Mesendoderm (in vitro differentiated cells): ENCODE measurements at regions not wholly inside any gene's neighbourhood (a gene's known extent, or its start where the extent isn't known, plus 50 kb on each side); places are given as distances from the start of the nearest gene placed in this dataset.

Source experiments
- DNase-seq: peaks from one replicate; pipeline ENCODE4 v3.0.0; 2013
- H2AK5ac ChIP-seq: 2 replicates; pipeline ENCODE4 v1.6.1; 2013; ENCODE audit warnings: low read length, inconsistent platforms
- H2BK120ac ChIP-seq: 2 replicates; pipeline ENCODE4 v1.6.1; 2013; ENCODE audit warnings: low read depth, mild to moderate bottlenecking, low read length, moderate library complexity, mixed read lengths
- H2BK15ac ChIP-seq: replicated peaks from 2 replicates; pipeline ENCODE4 v1.6.1; 2013; ENCODE audit warnings: low read depth, mild to moderate bottlenecking, moderate library complexity
- H2BK5ac ChIP-seq: 2 replicates; pipeline ENCODE4 v1.6.1; 2013; ENCODE audit warnings: low read length, inconsistent platforms
- H3K18ac ChIP-seq: 2 replicates; pipeline ENCODE4 v1.6.1; 2013; ENCODE audit warnings: mild to moderate bottlenecking, low read length, mixed read lengths
- H3K23ac ChIP-seq: one replicate; pipeline ENCODE4 v1.6.1; 2013; ENCODE audit warnings: low read length
- H3K27ac ChIP-seq: 2 replicates; pipeline ENCODE4 v1.5.1; 2013; ENCODE audit warnings: low read depth, mild to moderate bottlenecking, inconsistent platforms, low read length, moderate library complexity
- H3K27me3 ChIP-seq: 2 replicates; pipeline ENCODE4 v1.6.1; 2013; ENCODE audit warnings: low read length, control low read depth, mild to moderate bottlenecking, inconsistent platforms; ENCODE audit not compliant: insufficient read depth, poor library complexity
- H3K36me3 ChIP-seq: 2 replicates; pipeline ENCODE4 v1.6.1; 2013; ENCODE audit warnings: low read length, inconsistent platforms; ENCODE audit not compliant: control insufficient read depth, insufficient read depth
- H3K4ac ChIP-seq: one replicate; pipeline ENCODE4 v1.6.1; 2013; ENCODE audit warnings: low read depth, mild to moderate bottlenecking, low read length, moderate library complexity
- H3K4me1 ChIP-seq: 2 replicates; pipeline ENCODE4 v1.6.1; 2013; ENCODE audit warnings: low read depth, low read length, inconsistent platforms; ENCODE audit not compliant: control insufficient read depth
- H3K4me2 ChIP-seq: 2 replicates; pipeline ENCODE4 v1.6.1; 2013; ENCODE audit warnings: low read length
- H3K4me3 ChIP-seq: 2 replicates; pipeline ENCODE4 v1.5.1; 2013; ENCODE audit warnings: mild to moderate bottlenecking, low read length
- H3K56ac ChIP-seq: one replicate; pipeline ENCODE4 v1.6.1; 2013; ENCODE audit warnings: low read length
- H3K79me1 ChIP-seq: 2 replicates; pipeline ENCODE4 v1.6.1; 2013; ENCODE audit warnings: low read length, inconsistent platforms
- H3K79me2 ChIP-seq: 2 replicates; pipeline ENCODE4 v1.6.1; 2013; ENCODE audit warnings: mild to moderate bottlenecking, low read length; ENCODE audit not compliant: control insufficient read depth, insufficient read depth
- H3K9ac ChIP-seq: 2 replicates; pipeline ENCODE4 v1.6.1; 2013; ENCODE audit warnings: low read length, inconsistent platforms
- H4K5ac ChIP-seq: one replicate; pipeline ENCODE4 v1.6.1; 2013; ENCODE audit warnings: low read length
- H4K8ac ChIP-seq: one replicate; pipeline ENCODE4 v1.6.1; 2013; ENCODE audit warnings: low read depth, mild to moderate bottlenecking, control low read depth, low read length, moderate library complexity
- WGBS: extraction: QIAGEN DNeasy Blood & Tissue Kit; methylation state at CpG from one replicate; pipeline ENCODE4 v1.1.7; 2013; ENCODE audit warnings: low lambda C conversion rate, missing lambda C conversion rate; ENCODE audit not compliant: insufficient coverage; ENCODE audit errors: extremely low coverage; 5-methylcytosine and 5-hydroxymethylcytosine counted together

GRCh38 chr12:88994971-88995370 is 357.3 kb downstream of the DUSP6 start:
- H3K27me3 ChIP-seq = no peaks in the 10 kb centered on the region
- no peak overlapping the region for H4K5ac ChIP-seq
- no peak overlapping the region for H3K18ac ChIP-seq
- H4K8ac ChIP-seq = no peak overlapping the region
- DNase-seq = no peak
- H3K79me1 ChIP-seq = no peaks in the 10 kb centered on the region
- H3K4ac ChIP-seq = no peak overlapping the region
- H2BK120ac ChIP-seq = no peak overlapping the region
- H3K36me3 ChIP-seq = no peaks in the 10 kb centered on the region
- H2AK5ac ChIP-seq = no peak overlapping the region
- no peaks in the 10 kb centered on the region for H3K79me2 ChIP-seq
- no peaks in the 10 kb centered on the region for H3K4me1 ChIP-seq
- no CpG with 5 or more reads among the region's 1 CpG for WGBS
- no peak overlapping the region for H3K27ac ChIP-seq
- H3K4me2 ChIP-seq = no peak overlapping the region
- H2BK15ac ChIP-seq = no peak overlapping the region
- no peak overlapping the region for H3K56ac ChIP-seq
- H3K9ac ChIP-seq = no peak overlapping the region
- no peak overlapping the region for H3K4me3 ChIP-seq
- H3K23ac ChIP-seq = no peak overlapping the region
- no peak overlapping the region for H2BK5ac ChIP-seq

GRCh38 chr12:88994537-88994936 is 357.8 kb downstream of the DUSP6 start:
- H3K79me2 ChIP-seq = no peaks in the 10 kb centered on the region
- no peak overlapping the region for H3K4me2 ChIP-seq
- H2AK5ac ChIP-seq = no peak overlapping the region
- H3K4ac ChIP-seq = no peak overlapping the region
- no peak overlapping the region for H3K27ac ChIP-seq
- no peak for DNase-seq
- no CpG with 5 or more reads among the region's 2 CpGs for WGBS
- H4K8ac ChIP-seq = no peak overlapping the region
- H3K27me3 ChIP-seq = no peaks in the 10 kb centered on the region
- H3K9ac ChIP-seq = no peak overlapping the region
- H3K4me1 ChIP-seq = no peaks in the 10 kb centered on the region
- H2BK5ac ChIP-seq = no peak overlapping the region
- H3K23ac ChIP-seq = no peak overlapping the region
- no peaks in the 10 kb centered on the region for H3K79me1 ChIP-seq
- no peak overlapping the region for H3K18ac ChIP-seq
- no peaks in the 10 kb centered on the region for H3K36me3 ChIP-seq
- H4K5ac ChIP-seq = no peak overlapping the region
- H3K4me3 ChIP-seq = no peak overlapping the region
- no peak overlapping the region for H3K56ac ChIP-seq
- no peak overlapping the region for H2BK120ac ChIP-seq
- no peak overlapping the region for H2BK15ac ChIP-seq

GRCh38 chr12:88993651-88994050 is 358.6 kb downstream of the DUSP6 start:
- WGBS = no CpG with 5 or more reads among the region's 3 CpGs

GRCh38 chr12:88986056-88986455 is 366.2 kb downstream of the DUSP6 start:
- no peak overlapping the region for H4K5ac ChIP-seq
- no CpG with 5 or more reads among the region's 5 CpGs for WGBS
- no peak overlapping the region for H3K9ac ChIP-seq
- no peak overlapping the region for H3K56ac ChIP-seq
- no peak overlapping the region for H2BK5ac ChIP-seq
- no peaks in the 10 kb centered on the region for H3K79me2 ChIP-seq
- no peaks in the 10 kb centered on the region for H3K79me1 ChIP-seq
- DNase-seq = no peak
- H3K36me3 ChIP-seq = no peaks in the 10 kb centered on the region
- no peak overlapping the region for H3K4me2 ChIP-seq
- H2BK120ac ChIP-seq = no peak overlapping the region
- H2AK5ac ChIP-seq = no peak overlapping the region
- H3K4me1 ChIP-seq = no peaks in the 10 kb centered on the region
- H3K4me3 ChIP-seq = no peak overlapping the region
- H3K27ac ChIP-seq = no peak overlapping the region
- no peak overlapping the region for H4K8ac ChIP-seq
- H3K4ac ChIP-seq = no peak overlapping the region
- no peak overlapping the region for H3K23ac ChIP-seq
- no peaks in the 10 kb centered on the region for H3K27me3 ChIP-seq
- no peak overlapping the region for H2BK15ac ChIP-seq
- H3K18ac ChIP-seq = no peak overlapping the region

More at GRCh38 chr12:88993651-88994050, 358.6 kb downstream of the DUSP6 start:
- Histone ChIP-seq H3K4me3 (no peak overlapping the region), H3K27ac (no peak overlapping the region), H2BK120ac (no peak overlapping the region), H3K27me3 (no peaks in the 10 kb centered on the region), H4K8ac (no peak overlapping the region), H3K4me1 (no peaks in the 10 kb centered on the region), H3K56ac (no peak overlapping the region), H3K4ac (no peak overlapping the region), H2BK5ac (no peak overlapping the region), H3K4me2 (no peak overlapping the region), H3K79me2 (no peaks in the 10 kb centered on the region), H4K5ac (no peak overlapping the region), H3K36me3 (no peaks in the 10 kb centered on the region), H3K23ac (no peak overlapping the region), H2BK15ac (no peak overlapping the region), H3K79me1 (no peaks in the 10 kb centered on the region), H3K9ac (no peak overlapping the region), H2AK5ac (no peak overlapping the region), H3K18ac (no peak overlapping the region)
- DNase-seq = peak; percentile 69

- H3K4me3 ChIP-seq = no peak overlapping the region
- no peak overlapping the region for H2AK5ac ChIP-seq
- no peaks in the 10 kb centered on the region for H3K27me3 ChIP-seq
- H3K4ac ChIP-seq = no peak overlapping the region
- H3K18ac ChIP-seq = no peak overlapping the region
- no peak overlapping the region for H3K27ac ChIP-seq
- no peak overlapping the region for H3K23ac ChIP-seq
- no peak overlapping the region for H4K8ac ChIP-seq
- no CpG with 5 or more reads among the region's 3 CpGs for WGBS
- no peak overlapping the region for H3K4me2 ChIP-seq
- no peak overlapping the region for H3K9ac ChIP-seq
- no peaks in the 10 kb centered on the region for H3K4me1 ChIP-seq
- H3K36me3 ChIP-seq = no peaks in the 10 kb centered on the region
- H3K79me2 ChIP-seq = no peaks in the 10 kb centered on the region
- no peak overlapping the region for H2BK120ac ChIP-seq
- H2BK5ac ChIP-seq = no peak overlapping the region
- H3K79me1 ChIP-seq = no peaks in the 10 kb centered on the region
- no peak overlapping the region for H2BK15ac ChIP-seq
- DNase-seq = peak; percentile 19
- no peak overlapping the region for H3K56ac ChIP-seq
- H4K5ac ChIP-seq = no peak overlapping the region
Observed at GRCh38 chr12:88985631-88986030, 366.7 kb downstream of the DUSP6 start.

- Histone ChIP-seq H2BK15ac (no peak overlapping the region), H2BK120ac (no peak overlapping the region), H4K8ac (no peak overlapping the region), H2BK5ac (no peak overlapping the region), H2AK5ac (no peak overlapping the region), H3K4me1 (no peaks in the 10 kb centered on the region), H3K9ac (no peak overlapping the region), H3K56ac (no peak overlapping the region), H3K79me1 (no peaks in the 10 kb centered on the region), H3K23ac (no peak overlapping the region), H3K4ac (no peak overlapping the region), H3K4me2 (no peak overlapping the region), H3K18ac (peak overlapping the region; percentile 32), H3K27ac (no peak overlapping the region), H4K5ac (no peak overlapping the region), H3K4me3 (no peak overlapping the region), H3K79me2 (no peaks in the 10 kb centered on the region), H3K36me3 (no peaks in the 10 kb centered on the region), H3K27me3 (no peaks in the 10 kb centered on the region)
- no CpG with 5 or more reads among the region's 3 CpGs for WGBS
- DNase-seq = no peak
Observed at GRCh38 chr12:88985011-88985410, 367.3 kb downstream of the DUSP6 start.
